Mesothelial cell of epicardium (in vitro differentiated cells): ENCODE measurements at regions not wholly inside any gene's neighbourhood (a gene's known extent, or its start where the extent isn't known, plus 50 kb on each side); places are given as distances from the start of the nearest gene placed in this dataset.

Source experiments
- DNase-seq, 2 experiments: peaks; one replicate each; pipeline ENCODE4 v3.0.0; 2021; ENCODE audit warnings: low spot score in 2 of 2; ENCODE audit not compliant: unreplicated experiment in 2 of 2
- H3K27ac Mint-ChIP-seq: 2 replicates; pipeline ENCODE4 v1.8.0; 2021; ENCODE audit warnings: mixed read lengths
- H3K27me3 Mint-ChIP-seq: 2 replicates; pipeline ENCODE4 v1.8.0; 2021; ENCODE audit warnings: low read depth, mixed read lengths
- H3K36me3 Mint-ChIP-seq: 2 replicates; pipeline ENCODE4 v1.8.0; 2021; ENCODE audit warnings: mixed read lengths
- H3K4me1 Mint-ChIP-seq: 2 replicates; pipeline ENCODE4 v1.8.0; 2021; ENCODE audit warnings: mixed read lengths
- H3K4me3 Mint-ChIP-seq: 2 replicates; pipeline ENCODE4 v1.8.0; 2021; ENCODE audit warnings: mild to moderate bottlenecking, moderate library complexity, mixed read lengths
- H3K9me3 Mint-ChIP-seq: 2 replicates; pipeline ENCODE4 v1.8.0; 2021; ENCODE audit warnings: mixed read lengths
- TF ChIP-seq, protein P1 (sequence below): fragments of 200-600 bp; sonication (generic); IDR thresholded peaks from one replicate; pipeline ENCODE4 v1.5.0; 2021; ENCODE audit warnings: antibody characterized with exemption; ENCODE audit not compliant: unreplicated experiment

DNA sequence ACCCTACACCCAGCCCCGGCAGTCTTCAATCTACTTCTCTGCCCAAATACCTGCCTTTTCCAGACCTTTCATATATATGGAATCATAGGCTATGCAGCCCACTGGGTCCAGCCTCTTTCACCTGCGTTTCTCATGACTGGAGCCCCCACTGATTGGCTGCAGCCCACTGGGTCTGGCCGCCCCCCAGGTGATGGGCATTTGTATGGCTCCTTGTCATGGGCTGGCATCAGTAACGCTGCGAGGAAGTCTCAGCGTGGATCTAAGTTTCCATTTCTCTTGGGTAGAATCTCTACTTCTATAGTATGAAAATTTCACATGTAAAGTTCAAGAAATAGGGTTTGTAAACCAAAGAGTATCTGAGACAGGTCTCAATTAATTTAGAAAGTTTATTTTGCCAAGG lies 281.9 kb downstream of the NDUFA10 start:
- no peaks in the 10 kb centered on the region for H3K36me3 Mint-ChIP-seq
- DNase-seq, result no peak
- H3K27me3 Mint-ChIP-seq, result peaks cover 18% of the 10 kb centered on the region
- no peaks in the 10 kb centered on the region for H3K9me3 Mint-ChIP-seq
- H3K4me1 Mint-ChIP-seq, result no peaks in the 10 kb centered on the region
- TF ChIP-seq, protein P1, sequence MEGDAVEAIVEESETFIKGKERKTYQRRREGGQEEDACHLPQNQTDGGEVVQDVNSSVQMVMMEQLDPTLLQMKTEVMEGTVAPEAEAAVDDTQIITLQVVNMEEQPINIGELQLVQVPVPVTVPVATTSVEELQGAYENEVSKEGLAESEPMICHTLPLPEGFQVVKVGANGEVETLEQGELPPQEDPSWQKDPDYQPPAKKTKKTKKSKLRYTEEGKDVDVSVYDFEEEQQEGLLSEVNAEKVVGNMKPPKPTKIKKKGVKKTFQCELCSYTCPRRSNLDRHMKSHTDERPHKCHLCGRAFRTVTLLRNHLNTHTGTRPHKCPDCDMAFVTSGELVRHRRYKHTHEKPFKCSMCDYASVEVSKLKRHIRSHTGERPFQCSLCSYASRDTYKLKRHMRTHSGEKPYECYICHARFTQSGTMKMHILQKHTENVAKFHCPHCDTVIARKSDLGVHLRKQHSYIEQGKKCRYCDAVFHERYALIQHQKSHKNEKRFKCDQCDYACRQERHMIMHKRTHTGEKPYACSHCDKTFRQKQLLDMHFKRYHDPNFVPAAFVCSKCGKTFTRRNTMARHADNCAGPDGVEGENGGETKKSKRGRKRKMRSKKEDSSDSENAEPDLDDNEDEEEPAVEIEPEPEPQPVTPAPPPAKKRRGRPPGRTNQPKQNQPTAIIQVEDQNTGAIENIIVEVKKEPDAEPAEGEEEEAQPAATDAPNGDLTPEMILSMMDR, result no peak
- no peak overlapping the region for H3K4me3 Mint-ChIP-seq
- H3K27ac Mint-ChIP-seq, result no peak overlapping the region

DNA sequence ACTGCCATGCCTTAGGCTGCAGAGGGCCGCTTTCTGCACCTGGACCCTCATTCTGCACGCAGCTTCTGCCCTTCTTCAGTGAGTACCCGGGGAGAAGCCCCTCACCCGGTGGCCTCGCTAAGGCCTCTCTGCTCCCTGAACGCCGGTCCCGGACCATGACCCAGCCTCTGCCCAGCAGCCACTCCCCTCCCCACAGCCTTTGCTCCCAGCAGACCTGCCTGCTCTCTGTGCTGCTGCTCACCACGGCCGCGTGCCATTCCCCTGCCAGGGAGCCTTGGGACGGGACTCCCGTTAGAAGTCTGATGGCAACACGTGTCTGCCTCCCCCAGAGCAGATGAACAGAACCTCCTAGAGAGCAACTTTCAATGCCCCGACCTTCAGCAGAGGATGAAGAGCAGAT lies 282.8 kb downstream of the NDUFA10 start:
- TF ChIP-seq, protein P1, result no peak
- no peak overlapping the region for H3K27ac Mint-ChIP-seq
- H3K9me3 Mint-ChIP-seq, result no peaks in the 10 kb centered on the region
- H3K36me3 Mint-ChIP-seq, result no peaks in the 10 kb centered on the region
- H3K27me3 Mint-ChIP-seq, result peaks cover 18% of the 10 kb centered on the region
- H3K4me1 Mint-ChIP-seq, result no peaks in the 10 kb centered on the region
- H3K4me3 Mint-ChIP-seq, result no peak overlapping the region
- no peak for DNase-seq

GRCh38 chr2:239739206-239739605 lies 285.9 kb downstream of the NDUFA10 start:
- no peak overlapping the region for H3K4me3 Mint-ChIP-seq
- H3K27ac Mint-ChIP-seq, result no peak overlapping the region
- H3K36me3 Mint-ChIP-seq, result no peaks in the 10 kb centered on the region
- no peaks in the 10 kb centered on the region for H3K9me3 Mint-ChIP-seq
- no peaks in the 10 kb centered on the region for H3K4me1 Mint-ChIP-seq
- peaks cover 18% of the 10 kb centered on the region for H3K27me3 Mint-ChIP-seq
- TF ChIP-seq, protein P1, result no peak
- DNase-seq, result no peak

DNA sequence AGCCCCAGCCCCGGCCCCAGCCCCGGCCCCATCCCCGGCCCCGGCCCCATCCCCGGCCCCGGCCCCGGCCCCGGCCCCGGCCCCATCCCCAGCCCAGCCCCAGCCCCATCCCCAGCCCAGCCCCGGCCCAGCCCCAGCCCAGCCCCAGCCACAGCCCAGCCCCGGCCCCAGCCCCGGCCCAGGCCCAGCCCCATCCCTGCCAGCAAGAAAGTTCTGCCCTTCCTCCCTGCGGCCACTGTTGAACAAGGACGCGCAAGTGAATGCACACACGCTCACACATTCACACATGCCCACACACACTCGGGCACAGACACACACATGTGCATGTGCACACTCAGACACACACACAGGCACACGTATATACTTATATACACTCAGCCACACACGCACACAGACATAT lies 287.0 kb downstream of the NDUFA10 start:
- Mint-ChIP-seq H3K9me3 (no peaks in the 10 kb centered on the region), H3K36me3 (no peaks in the 10 kb centered on the region), H3K27me3 (peaks cover 14% of the 10 kb centered on the region), H3K4me3 (no peak overlapping the region), H3K27ac (no peak overlapping the region), H3K4me1 (no peaks in the 10 kb centered on the region)
- no peak for DNase-seq
- TF ChIP-seq, protein P1, result no peak

GRCh38 chr2:239737144-239737463 lies 288.0 kb downstream of the NDUFA10 start:
- H3K4me1 Mint-ChIP-seq, result no peaks in the 10 kb centered on the region
- DNase-seq, result no peak

More at GRCh38 chr2:239737144-239737463, 288.0 kb downstream of the NDUFA10 start:
- Mint-ChIP-seq H3K27ac (no peak overlapping the region), H3K36me3 (no peaks in the 10 kb centered on the region), H3K9me3 (no peaks in the 10 kb centered on the region), H3K4me3 (no peak overlapping the region), H3K27me3 (peaks cover 9% of the 10 kb centered on the region)
- TF ChIP-seq, protein P1, result no peak
